DMS 273 treated with DMSO at 0.1 percent for 48 hours (cell line): ENCODE measurements at regions not wholly inside any gene's neighbourhood (a gene's known extent, or its start where the extent isn't known, plus 50 kb on each side); places are given as distances from the start of the nearest gene placed in this dataset.

Source experiments
- DNase-seq: peaks from one replicate; lab custom pipeline; 2025; lab: John Stamatoyannopoulos, UW

GRCh38 chr14:97206916-97207315, 409.7 kb downstream of the VRK1 start:
- no peak for DNase-seq

- DNase-seq: no peak
Observed at GRCh38 chr14:97210202-97210601, 413.0 kb downstream of the VRK1 start.

GRCh38 chr14:97212399-97212798, 415.2 kb downstream of the VRK1 start:
- DNase-seq: no peak

GRCh38 chr14:97213720-97214119, 416.5 kb downstream of the VRK1 start:
- DNase-seq: no peak

- DNase-seq: no peak
Observed at GRCh38 chr14:97215263-97215969, 418.2 kb downstream of the VRK1 start.

GRCh38 chr14:97217111-97217885, 420.1 kb downstream of the VRK1 start:
- DNase-seq: no peak

GRCh38 chr14:97218274-97218673, 421.1 kb downstream of the VRK1 start:
- DNase-seq: no peak

- no peak for DNase-seq
Observed at GRCh38 chr14:97218691-97219430, 421.7 kb downstream of the VRK1 start.

- no peak for DNase-seq
Observed at GRCh38 chr14:97219431-97220017, 422.3 kb downstream of the VRK1 start.

GRCh38 chr14:97221572-97222285, 424.5 kb downstream of the VRK1 start:
- no peak for DNase-seq

- no peak for DNase-seq
Observed at GRCh38 chr14:97224016-97224415, 426.8 kb downstream of the VRK1 start.

GRCh38 chr14:97230051-97230450, 432.9 kb downstream of the VRK1 start:
- DNase-seq: no peak

- no peak for DNase-seq
Observed at GRCh38 chr14:97233319-97233985, 436.3 kb downstream of the VRK1 start.

GRCh38 chr14:97246648-97247047, 449.5 kb downstream of the VRK1 start:
- no peak for DNase-seq

- DNase-seq: no peak
Observed at GRCh38 chr14:97248973-97249372, 451.8 kb downstream of the VRK1 start.

GRCh38 chr14:97250931-97251330, 453.7 kb downstream of the VRK1 start:
- no peak for DNase-seq

GRCh38 chr14:97251491-97252155, 454.4 kb downstream of the VRK1 start:
- DNase-seq: no peak

GRCh38 chr14:97253756-97254155, 456.6 kb downstream of the VRK1 start:
- no peak for DNase-seq

GRCh38 chr14:97262336-97262735, 465.2 kb downstream of the VRK1 start:
- DNase-seq: no peak

GRCh38 chr14:97264516-97265230, 467.5 kb downstream of the VRK1 start:
- no peak for DNase-seq
